DMS153 (cell line): ENCODE measurements at regions not wholly inside any gene's neighbourhood (a gene's known extent, or its start where the extent isn't known, plus 50 kb on each side); places are given as distances from the start of the nearest gene placed in this dataset.
"Not testable (repeated sequence)": the region's sequence is repeated elsewhere in the genome, so short reads cannot be mapped to it uniquely, and the experiment has no call there.

ENCODE experiments used
- DNase-seq: peaks from one replicate; lab custom pipeline; 2025; lab: John Stamatoyannopoulos, UW

- DNase-seq: no peak
These were observed 50.8 kb upstream of the BOD1L1 start for GRCh38 chr4:13678186-13678924.

DNA sequence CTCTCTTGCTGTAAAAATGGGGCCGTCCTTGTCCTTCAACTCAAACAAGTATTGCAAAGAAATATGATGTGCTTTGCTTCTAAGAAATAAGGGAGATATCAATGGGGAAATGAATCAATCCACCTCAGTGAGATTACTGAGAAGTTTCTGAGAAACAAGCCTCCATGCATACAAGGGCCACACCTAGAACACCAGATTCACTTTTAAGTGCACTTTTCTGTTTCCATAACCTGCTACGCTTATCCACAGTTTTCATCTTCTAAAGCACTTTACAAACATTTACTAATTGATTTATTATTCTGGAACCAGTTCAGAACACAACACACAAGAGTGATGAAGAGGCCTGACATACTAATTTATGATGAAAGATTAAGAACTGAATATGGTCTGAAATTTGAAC, 54.0 kb upstream of the BOD1L1 start:
- DNase-seq: no peak

DNA sequence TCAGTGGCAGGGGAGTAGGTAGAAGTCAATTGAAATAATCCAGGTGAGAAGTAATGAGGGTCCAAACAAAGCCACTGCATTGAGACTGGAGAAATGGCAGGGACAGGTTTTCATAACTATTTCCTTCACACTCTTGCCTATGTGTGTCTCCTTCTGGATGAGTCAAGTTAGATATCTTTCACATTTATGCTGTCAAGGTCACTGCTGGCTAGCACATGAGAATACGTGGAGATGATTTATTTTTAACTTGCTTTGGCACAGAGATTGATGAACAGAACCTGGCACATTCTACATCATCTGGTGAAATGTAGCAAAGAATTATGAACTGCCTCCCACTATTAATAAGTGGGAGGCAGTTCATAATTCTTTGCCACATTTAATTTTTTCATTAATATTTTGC, 66.7 kb upstream of the BOD1L1 start:
- no peak for DNase-seq

GRCh38 chr4:13698296-13698695, 70.8 kb upstream of the BOD1L1 start:
- DNase-seq: no peak

GRCh38 chr4:13700021-13700857, 72.7 kb upstream of the BOD1L1 start:
- no peak for DNase-seq

DNA sequence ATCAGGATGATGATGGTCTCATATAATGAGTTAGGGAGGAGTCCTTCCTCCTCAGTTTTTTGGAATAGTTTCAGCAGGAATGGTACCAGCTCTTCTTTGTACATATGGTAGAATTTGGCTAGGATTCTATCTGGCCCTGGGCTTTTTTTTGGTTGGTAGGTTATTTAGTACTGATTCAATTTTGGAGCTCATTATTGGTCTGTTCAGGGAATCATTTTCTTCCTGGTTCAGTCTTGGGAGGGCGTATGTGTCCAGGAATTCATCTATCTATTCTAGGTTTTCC, 73.3 kb upstream of the BOD1L1 start:
- DNase-seq: not testable (repeated sequence)

DNA sequence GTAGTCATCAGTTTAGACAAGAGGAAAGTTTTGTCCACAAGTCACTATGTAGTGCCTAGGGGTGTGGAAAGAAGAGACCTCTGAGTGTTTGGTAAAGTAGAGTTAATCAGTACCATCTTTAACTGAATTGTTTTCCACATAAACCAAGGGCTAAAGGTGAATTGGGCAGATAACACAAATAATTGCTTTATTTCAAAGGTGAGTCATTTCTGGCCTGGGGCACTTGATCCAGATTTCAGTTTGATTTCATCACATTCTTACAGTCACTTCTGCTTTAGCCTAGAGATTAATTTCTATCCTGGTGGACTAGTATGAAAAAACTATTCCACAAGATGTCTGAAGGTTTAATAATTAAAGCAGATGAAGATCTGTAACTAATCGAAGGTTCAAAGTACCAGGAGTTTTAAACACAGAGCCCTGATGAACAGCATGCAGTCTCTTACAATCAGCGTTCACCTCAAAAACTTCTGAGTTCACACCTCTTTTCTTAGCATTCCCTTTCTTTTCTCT, 74.5 kb upstream of the BOD1L1 start:
- DNase-seq: no peak

DNA sequence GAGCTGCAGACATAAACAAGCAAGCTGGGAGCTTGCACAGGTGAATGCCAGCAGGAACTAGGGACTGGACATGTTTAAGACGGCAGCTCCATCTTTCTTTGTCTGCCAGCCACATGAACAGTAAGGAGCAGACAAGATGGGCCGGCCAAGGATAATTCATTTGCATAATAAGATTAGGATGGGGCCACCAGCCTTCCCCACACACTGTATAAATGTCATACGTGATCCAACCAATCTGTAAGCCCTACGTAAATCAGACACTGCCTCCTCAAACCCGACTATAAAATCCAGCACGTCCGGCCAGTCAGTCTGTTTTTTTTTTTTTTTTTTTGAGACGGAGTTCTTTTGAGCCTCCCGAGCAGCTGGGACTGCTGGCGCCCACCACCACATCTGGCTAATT, 75.6 kb upstream of the BOD1L1 start:
- no peak for DNase-seq

DNA sequence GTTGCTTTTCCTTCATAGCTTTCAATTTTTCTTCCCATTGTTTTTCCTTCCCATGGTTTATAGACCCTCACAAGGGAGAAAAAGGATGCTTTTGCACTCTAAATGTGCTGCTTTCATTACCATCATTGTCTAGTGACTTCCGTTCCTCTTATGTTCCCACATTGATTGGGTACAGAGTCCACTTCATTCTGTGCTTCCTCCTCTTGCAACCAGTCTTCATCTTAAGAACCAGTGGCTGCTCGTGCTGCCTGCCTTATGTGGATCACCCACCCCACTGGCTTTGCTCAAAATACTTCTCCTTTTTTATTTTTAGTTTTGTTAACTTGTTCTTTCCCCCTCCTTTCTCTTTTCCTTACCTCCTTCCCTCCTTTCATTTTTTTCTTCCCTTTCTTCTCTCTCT, 76.5 kb upstream of the BOD1L1 start:
- DNase-seq: no peak

DNA sequence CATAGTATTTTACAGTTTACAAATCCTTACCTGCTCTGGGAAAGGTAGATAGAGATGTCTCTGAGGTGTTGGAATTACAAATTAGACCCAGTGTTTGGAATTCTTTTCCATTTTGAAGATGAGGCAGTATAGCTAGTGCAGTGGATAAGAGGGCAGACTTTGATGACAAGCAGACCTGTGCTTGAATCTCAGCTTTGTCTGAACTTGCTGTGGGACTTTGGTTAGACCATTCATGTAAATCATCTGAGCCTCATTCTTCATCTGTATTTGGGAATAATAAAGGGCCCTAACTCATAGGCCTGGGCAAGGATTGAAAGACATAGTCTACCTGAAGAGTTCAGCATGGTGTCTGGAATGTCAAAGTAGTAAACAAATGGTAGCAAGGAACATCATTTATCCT, 77.2 kb upstream of the BOD1L1 start:
- DNase-seq: no peak

DNA sequence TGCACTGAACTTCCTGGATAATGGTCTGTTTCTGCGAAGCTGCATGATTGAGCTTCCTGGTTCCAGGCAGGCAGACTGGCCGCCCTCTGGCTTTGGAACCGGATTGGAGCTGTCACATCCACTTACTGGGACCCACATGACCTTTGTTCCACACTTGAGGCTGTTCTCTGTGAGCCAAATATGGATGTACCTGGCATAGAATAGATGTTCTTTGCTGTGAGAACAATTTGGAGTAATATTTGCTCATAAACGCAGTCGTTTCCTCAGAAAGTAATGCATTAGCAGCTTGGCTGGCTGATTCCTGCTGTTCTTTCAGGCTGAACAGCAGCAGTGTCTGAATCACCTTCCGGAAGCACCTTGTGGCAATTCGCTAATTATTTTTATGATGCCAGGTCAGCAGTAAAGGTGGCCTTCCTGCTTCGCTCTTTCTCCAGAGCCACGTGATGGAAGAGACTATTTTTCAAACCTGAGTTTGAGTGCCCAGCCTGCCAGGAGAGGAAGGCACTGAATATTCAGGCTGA, 78.1 kb upstream of the BOD1L1 start:
- peak; percentile 85 for DNase-seq

GRCh38 chr4:13706120-13706519, 78.6 kb upstream of the BOD1L1 start:
- DNase-seq: peak; percentile 12

DNA sequence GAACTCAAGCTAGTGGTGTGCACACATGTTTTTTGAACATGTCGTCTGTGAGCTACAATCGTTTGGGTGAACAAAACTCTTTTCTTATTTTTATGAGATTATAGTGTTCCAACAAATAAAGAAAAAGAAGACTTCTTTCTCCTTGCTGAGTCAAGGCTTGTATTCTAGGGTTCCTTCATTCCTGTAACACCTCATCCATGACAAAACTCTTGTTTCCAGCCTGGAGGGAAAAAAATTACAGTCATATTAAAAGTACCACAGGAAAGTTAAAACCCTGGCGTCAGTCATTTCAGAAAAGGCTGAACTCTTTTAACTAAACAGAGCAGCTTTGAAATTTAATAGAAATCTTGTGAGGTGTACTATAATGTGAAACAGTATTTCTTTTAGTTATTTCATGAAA, 79.2 kb upstream of the BOD1L1 start:
- no peak for DNase-seq

- DNase-seq: no peak
These were observed 82.8 kb upstream of the BOD1L1 start for GRCh38 chr4:13710246-13710885.

- no peak for DNase-seq
These were observed 83.8 kb upstream of the BOD1L1 start for GRCh38 chr4:13711233-13711785.

DNA sequence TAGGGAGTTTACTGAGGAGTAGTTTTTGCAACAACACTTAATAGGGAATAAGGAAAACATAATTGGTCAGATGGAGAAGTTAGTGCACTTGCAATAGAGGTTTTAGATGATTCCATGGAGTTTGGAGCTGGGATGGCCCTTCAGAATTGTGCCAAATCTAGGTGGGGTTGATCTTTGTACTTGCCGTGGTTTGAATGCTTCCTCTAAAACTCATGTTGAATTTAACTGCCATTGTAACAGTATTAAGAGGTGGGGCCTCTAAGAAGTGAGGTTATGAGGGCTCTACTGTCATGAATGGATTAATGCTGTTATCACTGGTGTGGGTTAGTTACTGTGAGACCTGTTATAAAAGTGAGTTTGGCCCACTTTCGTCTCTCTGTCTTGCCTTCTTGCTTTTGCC, 94.4 kb upstream of the BOD1L1 start:
- no peak for DNase-seq

GRCh38 chr4:13722649-13723048, 95.1 kb upstream of the BOD1L1 start:
- no peak for DNase-seq

DNA sequence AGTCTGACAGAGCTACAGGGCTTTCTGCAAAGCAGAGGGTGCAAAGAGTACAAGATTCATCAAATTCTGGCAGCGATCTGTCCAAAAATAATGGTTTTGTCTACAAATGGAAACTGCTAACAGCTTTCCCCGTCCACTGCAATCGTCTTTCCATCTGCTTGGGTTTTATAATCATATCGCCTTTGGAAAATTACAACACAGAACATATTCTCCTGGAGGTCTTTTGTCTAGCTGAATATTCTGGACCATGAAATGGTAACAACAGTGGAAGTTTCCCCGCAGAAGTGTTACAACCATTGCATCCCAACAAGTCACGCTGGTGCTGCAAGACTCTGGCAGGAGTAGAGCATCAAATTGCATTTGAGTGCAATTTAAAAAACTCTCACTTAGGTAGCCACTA, 101.2 kb upstream of the BOD1L1 start:
- DNase-seq: no peak

DNA sequence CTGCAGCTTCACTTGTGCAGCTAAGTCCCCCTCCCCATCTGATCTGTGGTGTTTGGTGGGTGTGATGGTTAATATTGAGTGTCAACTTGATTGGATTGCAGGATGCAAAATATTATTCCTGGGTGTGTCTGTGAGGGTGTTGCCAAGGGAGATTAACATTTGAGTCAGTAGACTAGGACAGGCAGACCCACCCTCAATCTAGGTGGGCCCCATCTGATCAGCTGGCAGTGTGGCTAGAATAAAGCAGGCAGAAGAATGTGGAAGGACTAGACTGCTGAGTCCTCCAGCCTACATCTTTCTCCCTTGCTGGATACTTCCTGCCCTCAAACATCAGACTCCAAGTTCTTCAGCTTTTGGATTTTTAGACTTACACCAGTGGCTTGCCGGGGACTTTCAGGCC, 103.5 kb upstream of the BOD1L1 start:
- DNase-seq: no peak

- DNase-seq: no peak
These were observed 106.3 kb upstream of the BOD1L1 start for GRCh38 chr4:13733817-13734216.

DNA sequence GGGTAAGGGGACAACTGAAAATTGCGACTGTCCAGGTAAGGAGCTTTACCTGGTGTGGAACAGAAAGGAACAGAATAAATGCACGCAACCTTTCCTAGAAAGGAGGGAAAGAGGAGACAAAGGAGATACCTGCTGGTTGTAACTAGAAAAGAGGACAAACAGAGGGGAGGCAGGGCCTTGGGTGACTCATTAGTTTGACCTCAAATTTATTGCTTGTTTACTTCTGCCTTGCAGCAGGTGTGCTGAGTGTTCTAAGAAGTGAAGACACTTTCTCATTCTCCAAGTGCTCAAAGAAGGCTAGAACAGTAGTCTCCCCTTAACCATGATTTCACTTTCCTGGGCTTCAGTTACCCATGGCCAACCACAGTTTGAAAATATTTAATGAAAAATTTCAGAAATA, 123.1 kb upstream of the BOD1L1 start:
- DNase-seq: no peak

DNA sequence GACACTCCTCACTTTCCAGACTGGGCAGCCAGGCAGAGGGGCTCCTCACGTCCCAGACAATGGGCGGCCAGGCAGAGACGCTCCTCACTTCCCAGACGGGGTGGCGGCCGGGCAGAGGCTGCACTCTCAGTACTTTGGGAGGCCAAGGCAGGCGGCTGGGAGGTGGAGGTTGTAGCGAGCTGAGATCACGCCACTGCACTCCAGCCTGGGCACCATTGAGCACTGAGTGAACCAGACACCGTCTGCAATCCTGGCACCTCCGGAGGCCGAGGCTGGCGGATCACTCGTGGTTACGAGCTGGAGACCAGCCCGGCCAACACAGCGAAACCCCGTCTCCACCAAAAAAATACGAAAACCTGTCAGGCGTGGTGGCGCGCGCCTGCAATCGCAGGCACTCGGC, 134.1 kb upstream of the BOD1L1 start:
- DNase-seq: not testable (repeated sequence)

GRCh38 chr4:13762130-13762529, 134.6 kb upstream of the BOD1L1 start:
- no peak for DNase-seq
